OCI-M1 (cell line): ENCODE measurements at regions not wholly inside any gene's neighbourhood (a gene's known extent, or its start where the extent isn't known, plus 50 kb on each side); places are given as distances from the start of the nearest gene placed in this dataset.
A peak's percentile ranks its signal among the peaks of the same experiment; 100 is the strongest.
"Not testable (repeated sequence)": the region's sequence is repeated elsewhere in the genome, so short reads cannot be mapped to it uniquely, and the experiment has no call there.

Source experiments
- DNase-seq: peaks from one replicate; lab custom pipeline; 2025; lab: John Stamatoyannopoulos, UW

- DNase-seq = no peak
Observed at GRCh38 chr4:138113819-138114400, 128.2 kb downstream of the SLC7A11 start.

- DNase-seq = not testable (repeated sequence)
Observed at GRCh38 chr4:138112890-138113289, 129.3 kb downstream of the SLC7A11 start.

GRCh38 chr4:138112389-138112788 is 129.8 kb downstream of the SLC7A11 start:
- no peak for DNase-seq

GRCh38 chr4:138111462-138112000 is 130.6 kb downstream of the SLC7A11 start:
- DNase-seq = no peak

- no peak for DNase-seq
Observed at GRCh38 chr4:138110815-138111214, 131.3 kb downstream of the SLC7A11 start.

GRCh38 chr4:138107023-138107422 is 135.1 kb downstream of the SLC7A11 start:
- DNase-seq = no peak

GRCh38 chr4:138105331-138105730 is 136.8 kb downstream of the SLC7A11 start:
- no peak for DNase-seq

GRCh38 chr4:138104284-138104680 is 137.9 kb downstream of the SLC7A11 start:
- no peak for DNase-seq

- no peak for DNase-seq
Observed at GRCh38 chr4:138103597-138104283, 138.4 kb downstream of the SLC7A11 start.

- DNase-seq = no peak
Observed at GRCh38 chr4:138099385-138099784, 142.8 kb downstream of the SLC7A11 start.

GRCh38 chr4:138097912-138098600 is 144.1 kb downstream of the SLC7A11 start:
- DNase-seq = peak; percentile 70

- DNase-seq = no peak
Observed at GRCh38 chr4:138096384-138097062, 145.6 kb downstream of the SLC7A11 start.

- DNase-seq = no peak
Observed at GRCh38 chr4:138095378-138095777, 146.8 kb downstream of the SLC7A11 start.

- DNase-seq = no peak
Observed at GRCh38 chr4:138092060-138092459, 150.1 kb downstream of the SLC7A11 start.

- DNase-seq = no peak
Observed at GRCh38 chr4:138090918-138091676, 151.1 kb downstream of the SLC7A11 start.

GRCh38 chr4:138090150-138090917 is 151.8 kb downstream of the SLC7A11 start:
- DNase-seq = peak; percentile 94

- DNase-seq = no peak
Observed at GRCh38 chr4:138088449-138089208, 153.5 kb downstream of the SLC7A11 start.

GRCh38 chr4:138087066-138087719 is 155.0 kb downstream of the SLC7A11 start:
- no peak for DNase-seq

- no peak for DNase-seq
Observed at GRCh38 chr4:138086611-138087041, 155.5 kb downstream of the SLC7A11 start.
